ENCODE measurements at regions not wholly inside any gene's neighbourhood (a gene's known extent, or its start where the extent isn't known, plus 50 kb on each side); places are given as distances from the start of the nearest gene placed in this dataset.
"Not testable (repeated sequence)": the region's sequence is repeated elsewhere in the genome, so short reads cannot be mapped to it uniquely, and the experiment has no call there.

- no peak for TF ChIP-seq ZNF462 (CRISPR knock-in tag; IDR thresholded peaks at IDR 0.05)
- no peak for TF ChIP-seq JUNB (IDR thresholded peaks at IDR 0.05; ENCODE audit: unreplicated experiment)
- no peak for TF ChIP-seq CREB1 (CRISPR knock-in tag; IDR thresholded peaks at IDR 0.05; ENCODE audit: low read depth)
Measured at GRCh38 chr14:66273261-66273832, 212.8 kb upstream of the CCDC196 start (continued).

GRCh38 chr14:66278418-66278817, 207.8 kb upstream of the CCDC196 start:
- H3K4me1 Mint-ChIP-seq; H3K79me2 ChIP-seq (replicated peaks; ENCODE audit: insufficient read depth); H2AFZ ChIP-seq: not testable (repeated sequence)

More at GRCh38 chr14:66278418-66278817, 207.8 kb upstream of the CCDC196 start:
- not testable (repeated sequence) for DNase-seq (ENCODE audit: low spot score); H3K27ac Mint-ChIP-seq; H3K27ac ChIP-seq (ENCODE audit: low read depth); H4K20me1 ChIP-seq (replicated peaks; ENCODE audit: insufficient read depth); H3F3A ChIP-seq (replicated peaks; ENCODE audit: low read depth); H3K9me3 Mint-ChIP-seq; H3K36me3 ChIP-seq (ENCODE audit: insufficient read depth); H3K4me1 ChIP-seq (ENCODE audit: insufficient read depth); H3K27me3 ChIP-seq (ENCODE audit: insufficient read depth); H3K36me3 Mint-ChIP-seq (ENCODE audit: low read depth); ATAC-seq; H3K4me2 ChIP-seq; H3K9me2 ChIP-seq (ENCODE audit: insufficient read depth); H3K4me3 Mint-ChIP-seq; H3K27me3 Mint-ChIP-seq (ENCODE audit: insufficient read depth, low read depth, poor library complexity); H3K4me3 ChIP-seq
